Adrenal gland (tissue), 5 donors: ENCODE measurements at regions not wholly inside any gene's neighbourhood (a gene's known extent, or its start where the extent isn't known, plus 50 kb on each side); places are given as distances from the start of the nearest gene placed in this dataset.

Source experiments
- CTCF ChIP-seq, 6 experiments: fragments of 450-650 bp in 4 of 6; fragments of 200-600 bp in 2 of 6; sonication (generic) in 1 of 6; IDR thresholded peaks; 1 replicate in 5 of 6; 2 replicates in 1 of 6; pipeline versions ENCODE4 v1.5.1 to v1.8.0; 2016 to 2021; ENCODE audit warnings: antibody characterized with exemption in 6 of 6, mild to moderate bottlenecking in 2 of 6, moderate library complexity in 1 of 6
- POLR2A ChIP-seq, 2 donors: fragments of 450-650 bp; IDR thresholded peaks; one replicate each; pipeline ENCODE4 v1.6.1; 2017; ENCODE audit warnings: antibody characterized with exemption in 2 of 2, mild to moderate bottlenecking in 2 of 2, moderate library complexity in 1 of 2
- donor health status: DM: no; HTN: no; CAD: no.

- TF ChIP-seq POLR2A (IDR thresholded peaks at IDR 0.05) (no peak), CTCF (IDR thresholded peaks at IDR 0.05) (no peak)
Measured at GRCh38 chr14:31949709-31950108, 127.4 kb upstream of the ARHGAP5 start.
